OCI-M2 (cell line): ENCODE measurements at regions not wholly inside any gene's neighbourhood (a gene's known extent, or its start where the extent isn't known, plus 50 kb on each side); places are given as distances from the start of the nearest gene placed in this dataset.

ENCODE experiments used
- DNase-seq: peaks from one replicate; lab custom pipeline; 2025; ENCODE audit not compliant: unreplicated experiment; lab: John Stamatoyannopoulos, UW

DNA sequence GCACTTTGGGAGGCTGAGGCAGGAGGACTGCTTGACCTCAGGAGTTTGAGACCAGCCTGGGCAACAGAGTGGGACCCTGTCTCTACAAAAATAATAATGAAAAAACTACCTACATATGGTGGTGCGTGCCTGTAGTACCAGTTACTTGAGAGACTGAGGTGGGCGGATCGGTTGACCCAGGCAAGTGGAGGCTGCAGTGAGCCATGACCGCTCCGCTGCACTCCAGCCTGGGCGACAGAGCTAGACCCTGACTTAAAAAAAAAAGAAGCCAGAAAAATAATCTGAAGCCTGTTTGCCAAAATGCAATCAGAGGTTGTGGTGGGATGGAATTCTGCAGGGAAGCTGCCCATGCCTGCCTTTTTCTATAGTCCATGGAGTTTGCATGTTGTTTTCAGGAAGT, 50.4 kb upstream of the GGTA1 start:
- no peak for DNase-seq

DNA sequence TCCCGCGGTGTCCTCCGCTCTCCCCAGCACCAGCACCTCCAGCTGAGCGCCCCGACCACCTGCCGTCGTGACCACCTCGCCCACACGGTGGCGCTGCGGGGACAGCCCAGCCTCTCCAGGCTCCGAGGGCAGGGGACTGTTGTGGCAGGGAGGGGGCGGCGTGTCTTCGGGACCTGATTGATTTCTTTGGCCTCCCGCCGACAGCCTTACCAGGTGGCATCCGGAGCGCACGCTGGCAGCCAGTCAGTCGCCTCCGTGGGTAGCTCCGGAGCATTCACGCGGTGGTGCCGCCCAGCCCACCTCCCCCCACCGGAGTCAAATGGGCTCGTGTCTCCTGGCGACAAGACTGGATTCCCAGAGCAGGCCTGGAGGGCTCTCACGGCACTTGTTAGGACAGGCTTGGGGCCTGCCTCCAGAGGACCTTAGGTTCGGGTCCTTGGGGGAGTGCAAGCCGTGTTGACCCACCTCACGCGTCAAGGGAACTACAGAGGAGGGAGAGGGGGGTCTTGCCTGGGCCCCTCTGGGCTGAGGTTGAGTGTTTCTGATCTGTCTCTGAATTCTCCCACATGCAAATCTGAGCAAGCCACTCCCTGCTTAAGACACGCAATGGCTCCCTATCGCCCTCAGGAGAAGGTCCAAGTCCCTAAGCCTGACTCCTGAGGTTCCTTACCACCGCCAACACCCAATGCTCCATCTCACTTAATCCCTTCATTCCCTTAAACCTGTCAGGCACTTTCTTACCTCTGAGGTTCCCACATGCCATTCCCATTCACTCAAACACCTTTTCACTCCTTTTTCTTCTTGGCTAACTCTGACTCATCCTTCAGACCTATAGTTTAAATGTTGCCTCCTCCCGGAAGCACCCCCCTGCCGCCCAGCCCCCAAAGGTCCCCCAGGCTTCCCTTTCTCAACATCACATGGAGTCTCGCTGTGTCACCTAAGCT, 51.2 kb upstream of the GGTA1 start:
- peak; percentile 34 for DNase-seq

DNA sequence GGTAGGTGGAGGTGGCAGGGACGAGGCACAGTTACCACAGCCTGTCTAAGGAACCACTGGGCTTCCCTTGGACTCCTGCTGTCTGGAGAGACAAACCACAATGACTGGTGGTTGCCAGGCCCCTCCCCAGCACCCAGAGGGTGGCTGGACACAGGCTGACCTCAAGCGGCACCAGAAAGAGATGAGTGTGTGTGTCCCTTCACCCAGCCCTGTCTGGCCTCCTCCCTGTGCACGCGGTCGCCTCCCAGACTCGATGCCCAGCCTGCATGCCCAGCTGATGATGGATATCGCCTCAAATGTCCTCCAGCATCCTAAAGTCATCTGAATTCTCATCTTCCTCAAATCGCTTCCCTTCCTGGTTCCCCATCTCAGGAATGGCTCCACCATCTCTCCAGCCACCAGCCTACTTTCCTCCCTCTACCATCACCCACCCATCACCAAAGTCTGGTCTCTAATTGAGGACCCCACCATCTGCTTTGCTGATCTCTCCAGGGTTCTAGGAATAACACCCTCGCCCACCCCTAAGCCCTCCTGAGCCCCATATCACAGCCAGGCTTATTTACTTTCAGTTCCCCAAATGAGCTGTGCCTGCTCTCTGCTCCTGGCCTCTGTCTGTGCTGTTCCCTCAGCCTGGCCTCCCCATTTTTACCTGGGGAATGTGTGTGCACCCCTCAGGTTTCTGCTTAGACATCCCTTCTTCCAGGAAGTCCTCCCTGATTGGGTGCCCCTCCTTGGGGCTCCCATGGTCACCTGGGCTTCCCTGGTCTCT, 52.5 kb upstream of the GGTA1 start:
- no peak for DNase-seq

DNA sequence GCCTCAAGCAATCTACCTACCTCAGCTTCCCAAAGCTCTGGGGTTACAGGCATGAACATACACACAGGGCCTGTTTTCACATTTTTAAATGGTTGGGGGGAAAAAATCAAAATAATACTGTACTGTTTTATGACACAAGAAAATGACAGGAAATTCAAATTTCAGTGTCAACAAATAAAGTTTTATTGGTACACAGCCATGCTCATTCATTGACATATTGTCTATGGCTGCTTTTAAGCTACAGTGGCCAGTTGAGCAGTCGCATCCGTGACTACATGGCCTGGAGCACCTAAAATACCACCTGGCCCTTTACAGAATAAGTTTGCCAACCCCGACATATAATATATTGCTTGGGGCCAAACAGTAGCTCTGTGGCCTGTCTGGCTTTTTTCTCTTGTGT, 56.4 kb upstream of the GGTA1 start:
- no peak for DNase-seq

DNA sequence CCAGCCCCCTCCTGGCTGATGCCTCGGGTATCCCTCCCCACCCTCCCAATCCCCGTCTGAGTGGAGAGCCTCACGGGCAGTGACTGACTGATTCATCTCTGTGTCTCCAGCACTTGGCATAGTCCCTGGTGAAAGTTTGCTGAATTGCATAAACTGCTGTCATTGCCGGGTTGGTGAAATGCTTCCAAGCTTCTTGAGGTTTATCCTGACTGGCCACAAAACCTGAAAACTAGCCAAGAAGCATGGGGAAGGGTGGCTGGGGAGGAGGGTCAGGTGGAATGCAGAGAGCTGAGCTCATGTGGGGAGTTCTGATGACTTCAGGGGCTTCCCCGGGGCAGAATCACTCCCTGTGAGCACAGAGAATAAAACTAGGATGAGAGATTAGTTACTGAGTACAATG, 56.9 kb upstream of the GGTA1 start:
- DNase-seq: no peak

DNA sequence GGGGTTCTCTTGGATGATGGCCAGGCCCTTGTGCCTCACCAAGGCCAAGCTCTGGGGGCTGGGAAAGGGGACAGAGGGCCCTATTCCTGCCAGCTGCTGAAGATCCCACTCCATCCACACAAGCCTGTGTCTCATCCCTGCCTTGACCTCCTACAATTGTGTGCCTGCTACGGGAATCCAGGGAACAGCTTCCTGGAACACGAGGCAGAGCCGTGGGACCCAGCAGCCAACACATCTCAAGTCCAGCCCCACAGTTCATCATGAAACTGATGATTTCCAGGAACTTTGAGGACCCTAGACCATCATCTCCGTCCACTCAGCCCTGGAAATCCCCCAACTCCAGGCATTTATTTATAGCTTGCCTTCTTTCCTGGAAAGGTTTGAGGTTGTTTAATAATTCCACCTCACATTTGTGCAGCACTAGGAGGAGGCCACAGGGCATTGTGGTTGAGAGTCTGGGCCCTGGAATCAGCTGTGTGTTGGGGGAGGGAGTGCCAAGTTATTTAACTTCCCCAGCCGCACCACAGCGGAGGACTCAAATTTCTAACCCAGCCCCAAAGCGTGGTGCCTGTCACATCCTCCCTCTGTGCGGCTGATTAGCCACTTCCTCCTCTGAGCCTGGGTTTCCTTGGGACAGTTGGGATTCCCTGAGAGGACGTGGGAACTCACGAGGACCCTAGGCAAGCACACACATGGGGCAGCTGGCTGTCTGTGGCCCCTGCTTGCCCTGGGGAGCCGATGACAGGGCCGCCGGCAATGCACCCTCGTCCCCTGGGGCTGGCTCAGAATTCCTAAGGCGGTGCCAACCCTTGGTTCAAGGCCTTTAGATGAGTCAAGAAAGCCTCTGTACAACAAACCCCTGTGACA, 58.2 kb upstream of the GGTA1 start:
- peak; percentile 24 for DNase-seq

DNA sequence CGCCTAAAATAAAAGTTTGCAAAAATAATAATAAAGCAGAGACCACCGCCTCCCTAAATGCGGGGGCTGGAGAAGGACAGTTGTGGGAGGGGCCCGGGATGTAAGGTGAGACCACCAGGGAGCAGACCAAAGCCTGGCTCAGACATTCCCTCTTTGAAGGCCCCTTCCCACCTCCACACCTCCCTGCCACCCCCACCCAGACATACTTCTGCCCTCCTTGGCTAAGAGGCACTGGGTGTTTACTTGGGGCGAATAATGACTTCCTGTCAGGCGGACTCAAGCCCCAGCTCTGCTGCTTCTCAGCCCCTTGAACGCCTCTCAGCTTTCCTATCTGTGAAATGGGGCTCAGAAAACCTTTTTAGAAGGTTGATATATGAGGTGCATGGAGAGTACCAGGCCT, 58.8 kb upstream of the GGTA1 start:
- no peak for DNase-seq

DNA sequence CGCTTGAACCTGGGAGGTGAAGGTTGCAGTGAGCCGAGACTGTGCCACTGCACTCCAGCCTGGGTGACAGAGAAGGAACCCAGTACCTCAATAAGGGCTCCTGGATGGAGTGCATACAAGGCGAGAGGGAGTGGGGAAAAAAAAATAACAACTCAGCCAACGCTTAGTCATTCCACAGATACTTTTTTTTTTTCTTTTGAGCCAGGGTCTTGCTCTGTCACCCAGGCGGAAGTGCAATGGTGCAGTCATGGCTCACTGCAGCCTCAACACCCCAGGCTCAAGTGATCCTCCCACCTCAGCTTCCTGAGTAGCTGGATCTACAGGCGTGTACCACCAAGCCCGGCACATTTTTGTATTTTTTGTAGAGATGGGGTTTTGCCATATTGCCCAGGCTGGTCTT, 59.5 kb upstream of the GGTA1 start:
- no peak for DNase-seq

DNA sequence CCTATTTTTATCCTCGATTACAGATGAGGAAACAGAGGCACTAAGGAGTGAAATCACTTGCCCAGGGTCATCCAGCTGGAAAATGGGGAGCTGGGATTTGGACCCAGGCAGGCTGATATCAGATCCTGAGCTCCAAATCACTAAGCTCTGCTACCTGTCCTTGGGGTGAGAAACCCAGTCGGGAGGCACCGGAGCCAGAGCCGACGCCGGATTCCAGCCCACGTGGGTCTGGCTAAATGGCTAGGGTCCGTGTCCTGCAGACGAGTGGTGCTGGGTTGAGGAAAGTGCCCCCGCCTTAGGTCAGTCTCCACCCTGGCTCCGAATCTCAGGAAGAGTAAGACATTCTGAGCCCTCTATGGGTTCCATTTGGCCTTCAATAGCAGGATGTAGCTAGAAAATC, 61.3 kb upstream of the GGTA1 start:
- DNase-seq: no peak

DNA sequence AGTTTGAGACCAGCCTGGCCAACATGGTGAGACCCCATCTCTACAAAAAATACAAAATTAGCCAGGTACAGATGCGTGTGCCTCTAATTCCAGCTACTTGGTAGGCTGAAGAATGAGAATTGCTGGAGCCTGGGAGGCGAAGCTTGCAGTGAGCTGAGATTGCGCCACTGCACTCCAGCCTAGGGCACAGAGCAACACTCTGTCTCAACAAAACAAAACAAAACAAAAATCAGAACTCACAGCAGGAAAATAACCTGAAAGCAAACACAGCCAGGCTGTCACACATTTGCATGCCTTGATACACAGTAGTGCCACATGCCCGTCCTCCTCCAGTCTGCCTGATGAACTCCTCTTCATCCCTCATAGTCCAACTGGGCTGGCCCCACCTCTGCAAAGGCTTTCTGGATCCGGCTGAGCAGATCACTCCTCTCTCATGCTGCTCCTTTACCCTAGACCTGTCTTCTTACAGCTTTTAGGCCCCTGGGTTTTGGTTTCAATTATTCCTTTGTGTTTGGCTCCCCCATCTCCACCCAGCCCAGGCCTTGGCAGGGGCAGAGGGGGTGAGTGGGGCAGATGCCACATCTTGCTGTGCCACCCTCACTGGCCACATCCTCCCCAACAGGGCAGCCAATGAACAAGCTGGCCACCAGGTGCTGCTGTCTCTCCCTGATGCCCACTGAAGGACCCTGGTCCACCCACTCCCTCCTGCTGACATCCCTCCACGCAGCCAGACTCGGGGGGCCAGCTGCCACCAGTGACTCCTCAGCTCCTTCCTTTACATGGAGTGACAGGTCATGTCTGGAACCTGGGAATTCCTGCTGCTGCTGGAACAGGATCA, 62.0 kb upstream of the GGTA1 start:
- no peak for DNase-seq

DNA sequence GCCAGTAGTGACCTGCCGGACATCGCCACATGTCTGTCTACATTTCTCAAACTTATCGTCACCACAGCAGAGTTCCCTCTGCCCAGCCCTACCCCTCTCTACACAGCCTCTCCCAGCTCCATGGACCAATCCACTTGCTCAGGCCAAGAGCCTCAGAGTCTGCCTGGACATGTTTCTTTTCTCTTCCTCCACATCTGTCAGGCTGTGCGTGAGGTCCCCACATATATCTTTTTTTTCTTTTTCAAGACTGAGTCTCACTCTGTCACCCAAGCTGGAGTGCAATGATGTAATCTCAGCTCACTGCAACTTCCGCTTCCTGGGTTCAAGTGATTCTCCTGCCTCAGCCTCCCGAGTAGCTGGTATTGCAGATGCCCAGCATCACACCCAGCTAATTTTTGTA, 62.7 kb upstream of the GGTA1 start:
- no peak for DNase-seq

DNA sequence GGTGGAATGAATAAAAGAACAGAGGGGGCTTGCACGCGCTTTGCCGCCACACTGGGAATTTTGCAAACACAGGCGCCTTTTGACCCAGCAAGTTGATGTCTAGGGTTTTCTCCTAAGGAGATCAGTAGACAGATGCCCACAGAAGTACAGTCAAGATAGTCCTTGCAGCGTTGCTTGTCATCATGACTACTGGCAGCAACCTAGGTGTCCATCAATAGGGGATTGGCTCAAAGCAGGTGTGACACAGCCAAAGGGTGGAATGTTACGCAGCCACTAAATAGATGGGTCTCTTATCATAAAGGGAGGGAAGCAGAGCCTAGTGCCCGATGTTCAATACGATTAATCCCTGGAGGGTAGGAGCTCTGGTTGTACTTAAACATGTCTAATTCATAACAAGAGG, 63.8 kb upstream of the GGTA1 start:
- DNase-seq: no peak

DNA sequence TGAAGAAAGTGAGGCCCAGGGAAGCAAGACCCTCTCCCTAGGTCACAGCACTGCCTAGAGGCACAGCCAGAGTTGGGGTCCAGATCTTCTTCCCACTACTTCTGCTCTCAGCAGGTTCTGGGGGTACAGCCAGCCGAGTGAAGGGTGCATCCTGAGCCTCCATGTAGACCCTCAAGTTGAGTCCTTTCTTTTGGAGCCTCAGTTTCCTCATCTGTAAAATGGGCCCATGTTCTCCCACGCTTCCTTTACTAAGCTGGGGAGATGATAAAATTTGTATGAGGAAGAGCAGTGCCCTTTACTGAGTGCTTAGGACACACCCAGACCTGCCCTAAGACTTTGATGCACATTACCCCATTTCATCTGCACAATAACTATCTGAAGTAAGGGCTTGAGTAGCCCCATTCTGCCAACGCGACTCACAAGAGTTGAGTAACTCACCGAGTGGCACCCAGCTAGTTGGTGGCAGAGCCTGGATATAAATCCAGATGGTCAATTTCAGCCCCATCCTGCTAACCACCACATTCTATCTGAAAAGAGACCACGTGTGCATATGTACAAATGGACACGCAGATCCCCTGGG, 64.3 kb upstream of the GGTA1 start:
- no peak for DNase-seq

DNA sequence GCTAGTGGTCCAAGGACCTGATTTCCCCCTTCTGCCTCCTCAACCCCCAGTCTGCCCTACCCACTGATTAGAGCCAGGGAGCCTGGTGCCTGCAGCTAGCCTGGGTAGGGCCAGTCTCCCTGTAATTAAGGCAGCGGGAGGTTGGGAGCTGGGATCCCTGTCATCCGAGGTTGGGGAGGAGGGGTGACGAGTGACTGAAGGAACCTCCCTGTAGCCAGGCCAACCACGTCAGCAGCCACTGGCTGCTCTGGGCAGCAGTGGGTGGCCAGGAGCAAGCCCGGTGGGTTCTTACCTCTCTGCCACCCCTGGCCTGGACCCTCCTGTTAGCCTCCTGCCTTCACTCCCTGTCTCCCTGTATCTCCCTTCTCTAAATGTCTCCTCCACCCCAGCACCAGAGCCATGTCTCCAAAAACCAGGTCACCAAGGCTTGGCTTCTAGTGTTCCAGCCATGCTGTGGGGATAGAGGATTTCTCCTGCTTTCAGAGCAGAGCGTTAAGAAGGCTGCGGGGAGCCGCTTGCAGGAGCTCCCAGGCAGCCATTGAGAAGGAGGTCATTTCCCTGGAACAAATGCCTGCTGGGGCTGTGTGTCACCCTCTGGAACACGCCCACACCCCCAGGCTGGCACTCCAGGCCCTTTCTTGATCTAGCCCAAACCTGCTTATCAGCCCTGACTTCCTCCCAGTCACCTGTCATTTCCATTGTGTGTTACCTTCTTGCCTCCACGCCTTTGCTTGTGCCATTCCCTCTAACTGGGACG, 65.0 kb upstream of the GGTA1 start:
- DNase-seq: no peak

DNA sequence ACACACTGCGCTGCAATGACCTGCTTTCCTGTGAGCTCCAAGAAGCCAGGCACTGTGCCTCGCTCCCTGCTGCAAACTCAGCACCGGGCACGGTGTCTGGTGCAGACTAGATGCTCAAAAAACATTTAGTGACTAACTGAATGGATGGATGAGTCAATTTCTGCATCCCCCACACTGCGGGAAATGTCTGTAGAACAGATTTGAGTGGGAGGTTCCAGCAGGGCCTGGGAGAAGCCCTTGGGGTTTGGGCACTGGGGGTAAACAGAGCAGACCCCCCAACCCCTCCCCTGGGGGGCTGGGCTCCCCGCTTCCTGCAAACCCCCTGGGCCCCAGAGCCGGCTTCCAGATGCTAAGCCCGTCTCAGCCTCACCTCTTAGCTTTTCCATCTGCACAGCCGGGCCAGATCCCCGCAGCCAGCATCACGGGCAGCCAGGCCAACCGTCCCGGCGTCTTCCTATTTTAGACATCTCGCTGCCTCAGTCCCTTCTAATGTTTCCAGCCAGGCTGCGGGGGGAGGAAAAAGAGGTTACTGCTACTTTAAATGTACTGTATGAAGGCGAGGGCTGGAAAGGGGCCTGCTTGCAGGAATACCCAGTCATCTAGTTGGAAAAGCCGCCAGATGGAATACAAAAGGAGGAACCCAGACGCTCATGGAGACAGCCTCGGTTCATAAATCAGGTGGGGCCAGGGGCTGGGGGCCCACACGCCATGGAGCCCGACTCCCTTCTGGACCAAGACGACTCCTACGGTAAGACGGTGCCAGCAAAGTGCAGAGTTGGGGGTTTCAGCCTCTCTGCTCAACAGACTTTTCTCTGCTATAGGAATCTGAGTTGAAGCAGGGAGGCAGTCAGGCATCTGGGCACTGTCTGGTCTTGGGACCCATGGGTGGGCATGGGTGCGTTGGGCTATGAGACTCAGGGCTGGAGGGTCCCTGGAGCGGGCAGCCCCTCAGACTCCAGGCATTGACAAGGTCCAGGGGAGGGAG, 67.1 kb upstream of the GGTA1 start:
- no peak for DNase-seq

DNA sequence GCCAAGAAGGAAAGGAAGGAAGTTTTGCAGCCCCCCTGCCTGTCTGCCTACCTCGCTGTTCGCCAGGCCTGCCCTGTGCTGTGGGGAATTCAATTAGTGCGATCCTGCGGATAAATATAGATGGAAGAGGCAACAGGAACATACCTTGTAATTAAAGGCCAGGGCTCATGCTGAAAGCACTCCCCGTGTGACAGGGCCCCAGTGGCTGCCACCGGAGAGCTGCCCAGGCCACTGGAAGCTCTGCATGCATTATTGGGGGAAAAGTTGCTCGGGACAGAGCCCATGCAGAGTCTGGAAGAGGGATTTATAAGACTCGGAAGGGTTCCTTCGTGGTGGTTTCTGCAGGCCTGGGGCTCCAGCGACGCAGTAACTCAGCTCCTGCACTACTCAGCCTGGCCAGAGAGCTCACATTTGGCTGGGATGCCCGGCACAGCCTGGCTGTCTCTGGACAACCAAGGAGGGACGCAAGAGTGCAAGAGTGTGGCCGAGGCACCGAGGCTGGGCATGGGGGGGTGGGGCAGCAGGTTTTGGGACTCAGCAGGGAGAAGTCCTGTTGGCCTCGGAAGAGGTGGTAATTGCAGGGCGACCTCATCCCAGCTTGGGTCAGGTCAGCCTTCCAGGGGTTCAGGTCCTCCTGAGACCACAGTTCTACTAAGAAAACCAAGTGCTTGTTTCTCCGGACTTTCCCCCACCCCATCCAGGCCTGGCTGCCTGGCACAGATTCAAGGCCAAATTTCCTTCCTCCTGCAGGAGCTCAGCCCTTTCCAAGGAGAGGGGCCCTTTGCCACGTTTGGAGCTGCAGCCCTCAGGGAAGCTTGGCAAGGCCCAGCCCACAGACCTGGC, 68.1 kb upstream of the GGTA1 start:
- no peak for DNase-seq
